Esophagus muscularis mucosa (tissue), 4 donors: ENCODE measurements at regions not wholly inside any gene's neighbourhood (a gene's known extent, or its start where the extent isn't known, plus 50 kb on each side); places are given as distances from the start of the nearest gene placed in this dataset.
A peak's percentile ranks its signal among the peaks of the same experiment; 100 is the strongest.
"Not testable (repeated sequence)": the region's sequence is repeated elsewhere in the genome, so short reads cannot be mapped to it uniquely, and the experiment has no call there.

Experiments
- DNase-seq: peaks from one replicate; pipeline ENCODE4 v3.0.0-alpha.2; 2017; ENCODE audit errors: extremely low spot score
- H3K27ac ChIP-seq, 4 donors: fragments of 200-600 bp; sonication (generic); replicated peaks in 1 of 4; 1 replicate in 3 of 4; 2 replicates in 1 of 4; pipeline ENCODE4 v1.5.1; 2016 to 2019; ENCODE audit warnings: mild to moderate bottlenecking in 1 of 4
- H3K27me3 ChIP-seq, 4 donors: fragments of 200-600 bp; sonication (generic); one replicate each; pipeline versions ENCODE4 v1.5.1 to v1.6.0; 2016 to 2019
- H3K36me3 ChIP-seq, 4 donors: fragments of 200-600 bp; sonication (generic); one replicate each; pipeline ENCODE4 v1.5.1; 2016 to 2019
- H3K4me1 ChIP-seq, 4 donors: fragments of 200-600 bp; sonication (generic); one replicate each; pipeline ENCODE4 v1.5.1; 2016 to 2019
- H3K4me3 ChIP-seq, 4 donors: fragments of 200-600 bp; sonication (generic); 1 replicate in 2 of 4; 2 replicates in 2 of 4; pipeline ENCODE4 v1.5.1; 2016 to 2019; ENCODE audit warnings: mild to moderate bottlenecking in 4 of 4, moderate library complexity in 1 of 4
- H3K9me3 ChIP-seq, 4 donors: fragments of 200-600 bp; sonication (generic); 1 replicate in 3 of 4; 2 replicates in 1 of 4; pipeline ENCODE4 v1.5.1; 2016 to 2019
- CTCF ChIP-seq, 3 experiments: fragments of 200-600 bp in 2 of 3; fragments of 450-650 bp in 1 of 3; sonication (generic) in 2 of 3; IDR thresholded peaks; one replicate each; pipeline ENCODE4 v1.5.1; 2017 to 2019; ENCODE audit warnings: antibody characterized with exemption in 3 of 3, mild to moderate bottlenecking in 2 of 3, moderate library complexity in 1 of 3
- EP300 ChIP-seq: sonication (generic); formaldehyde crosslinking; IDR thresholded peaks from one replicate; pipeline ENCODE4 v1.6.1; 2017; ENCODE audit warnings: antibody characterized with exemption
- POLR2A ChIP-seq: fragments of 450-650 bp; IDR thresholded peaks from one replicate; pipeline ENCODE4 v1.6.1; 2017; ENCODE audit warnings: antibody characterized with exemption, moderate library complexity, mild to moderate bottlenecking, low read depth
- POLR2AphosphoS5 ChIP-seq, 2 donors: sonication (generic); formaldehyde crosslinking; IDR thresholded peaks; one replicate each; pipeline ENCODE4 v1.6.1; 2017; ENCODE audit warnings: antibody characterized with exemption in 2 of 2
- WGBS: methylation state at CpG from one replicate; pipeline ENCODE4 v1.1.5; 2018; 5-methylcytosine and 5-hydroxymethylcytosine counted together
- intact Hi-C: fragments of 100-400 bp; cut with DNase I; formaldehyde crosslinking; loops from one replicate; pipeline ENCODE4 v1.15.1; 2023

GRCh38 chrX:7606039-7606652 is 236.8 kb upstream of the VCX start:
- Histone ChIP-seq H3K36me3 (no peaks in the 10 kb centered on the region), H3K27me3 (no peaks in the 10 kb centered on the region), H3K4me1 (no peaks in the 10 kb centered on the region), H3K4me3 (no peak overlapping the region), H3K9me3 (peaks cover 0 to 11% (median 0%) of the 10 kb centered on the region in 4 donors), H3K27ac (no peak overlapping the region)
- intact Hi-C loops, result no loop called here
- no peak for DNase-seq
- 64% methylated on average over 7 of the region's 7 CpGs for whole genome bisulfite sequencing
- TF ChIP-seq EP300 (no peak), POLR2A (no peak), POLR2AphosphoS5 (IDR thresholded peaks at IDR 0.05) (no peak), CTCF (IDR thresholded peaks at IDR 0.05) (no peak)

GRCh38 chrX:7603387-7603786 is 239.6 kb upstream of the VCX start:
- intact Hi-C loops, result no loop called here
- no peaks in the 10 kb centered on the region for H3K36me3 ChIP-seq
- no peak for DNase-seq
- H3K4me3 ChIP-seq, result no peak overlapping the region
- TF ChIP-seq POLR2A, result no peak
- no peak for TF ChIP-seq POLR2AphosphoS5 (IDR thresholded peaks at IDR 0.05)
- H3K27ac ChIP-seq, result no peak overlapping the region
- H3K27me3 ChIP-seq, result no peaks in the 10 kb centered on the region
- H3K9me3 ChIP-seq, result peaks cover 0 to 11% (median 0%) of the 10 kb centered on the region in 4 donors
- H3K4me1 ChIP-seq, result no peaks in the 10 kb centered on the region
- 95% methylated on average over 2 of the region's 2 CpGs for WGBS

- Histone ChIP-seq H3K4me3 (no peak overlapping the region), H3K9me3 (peaks cover 0 to 6% (median 0%) of the 10 kb centered on the region in 4 donors), H3K4me1 (no peaks in the 10 kb centered on the region), H3K27ac (no peak overlapping the region), H3K27me3 (no peaks in the 10 kb centered on the region), H3K36me3 (no peaks in the 10 kb centered on the region)
- DNase-seq, result no peak
- 63% methylated on average over 2 of the region's 2 CpGs for WGBS
- intact Hi-C loops, result no loop called here
- TF ChIP-seq CTCF (IDR thresholded peaks at IDR 0.05) (no peak), POLR2A (no peak), POLR2AphosphoS5 (IDR thresholded peaks at IDR 0.05) (no peak), EP300 (no peak)
These were observed 246.1 kb upstream of the VCX start for GRCh38 chrX:7596822-7597221.

- H3K9me3 ChIP-seq, DNase-seq, intact Hi-C loops, H3K27ac ChIP-seq, H3K36me3 ChIP-seq, H3K4me1 ChIP-seq, H3K4me3 ChIP-seq, H3K27me3 ChIP-seq: not testable (repeated sequence)
- 96% methylated on average over 25 of the region's 28 CpGs for WGBS
These were observed 249.6 kb upstream of the VCX start for GRCh38 chrX:7593370-7593769.

GRCh38 chrX:7586126-7586525 is 256.8 kb upstream of the VCX start:
- TF ChIP-seq EP300, result no peak
- peak in 1 of 3 experiments; percentile 21 for TF ChIP-seq CTCF (IDR thresholded peaks at IDR 0.05)
- TF ChIP-seq POLR2A, result no peak
- no peak for TF ChIP-seq POLR2AphosphoS5 (IDR thresholded peaks at IDR 0.05)
- no peaks in the 10 kb centered on the region for H3K9me3 ChIP-seq
- no peak overlapping the region for H3K27ac ChIP-seq
- no peaks in the 10 kb centered on the region for H3K4me1 ChIP-seq
- no peaks in the 10 kb centered on the region for H3K27me3 ChIP-seq
- H3K36me3 ChIP-seq, result no peaks in the 10 kb centered on the region
- DNase-seq, result no peak
- WGBS, result 9% methylated on average over 2 of the region's 2 CpGs
- intact Hi-C loops, result no loop called here
- no peak overlapping the region for H3K4me3 ChIP-seq

GRCh38 chrX:7582191-7582590 is 260.8 kb upstream of the VCX start:
- Histone ChIP-seq H3K36me3 (no peaks in the 10 kb centered on the region), H3K4me3 (no peak overlapping the region), H3K27me3 (no peaks in the 10 kb centered on the region), H3K4me1 (no peaks in the 10 kb centered on the region), H3K9me3 (no peaks in the 10 kb centered on the region), H3K27ac (no peak overlapping the region)
- DNase-seq, result no peak
- intact Hi-C loops, result no loop called here
- TF ChIP-seq EP300, result no peak
- no peak for TF ChIP-seq POLR2A
- no peak for TF ChIP-seq POLR2AphosphoS5 (IDR thresholded peaks at IDR 0.05)
- no peak for TF ChIP-seq CTCF (IDR thresholded peaks at IDR 0.05)
- WGBS, result 47% methylated on average over 4 of the region's 4 CpGs
